A549 (cell line): ENCODE measurements at regions not wholly inside any gene's neighbourhood (a gene's known extent, or its start where the extent isn't known, plus 50 kb on each side); places are given as distances from the start of the nearest gene placed in this dataset.
"Not testable (repeated sequence)": the region's sequence is repeated elsewhere in the genome, so short reads cannot be mapped to it uniquely, and the experiment has no call there.

Source experiments
- ATAC-seq, 2 experiments: fragments of 200-7000 bp in 1 of 2; fragments of >200 bp in 1 of 2; cut with Nextera tagmentation in 1 of 2; cut with Tn5 transposase in 1 of 2; 3 replicates each; pipeline versions ENCODE4 v1.8.0 to v1.9.1; 2018 to 2020; ENCODE audit warnings: mild to moderate bottlenecking in 1 of 2, moderate library complexity in 1 of 2
- CTCF ChIA-PET: fragments of 300-600 bp; sonication (Branson Sonifier 250); formaldehyde crosslinking; extraction: SDS; loops from one replicate; lab custom pipeline; 2021; ENCODE audit warnings: antibody characterized with exemption, inconsistent platforms; lab: Yijun Ruan, JAX
- POLR2A ChIA-PET: fragments of 350-600 bp; formaldehyde crosslinking; extraction: SDS; loops from one replicate; lab custom pipeline; 2021; ENCODE audit warnings: antibody characterized with exemption, inconsistent platforms; lab: Yijun Ruan, JAX
- DNase-seq, 2 experiments: peaks; one replicate each; pipeline versions ENCODE4 v3.0.0 to v3.0.0-alpha.2; 2011 to 2016; ENCODE audit warnings: low read depth in 1 of 2, low spot score in 1 of 2
- FAIRE-seq: peaks from 2 replicates; lab custom pipeline; 2011; peaks lifted over from hg19 to GRCh38; lab: Jason Lieb, UNC
- H3K27ac ChIP-seq, 2 experiments: fragments of >200 bp; sonication (Bioruptor Twin); formaldehyde crosslinking; 3 replicates each; pipeline ENCODE4 v1.5.1; 2016 to 2017
- H3K4me1 ChIP-seq: fragments of >200 bp; sonication (Bioruptor Twin); formaldehyde crosslinking; 3 replicates; pipeline ENCODE4 v1.6.1; 2016
- H3K4me2 ChIP-seq: fragments of >200 bp; sonication (Bioruptor Twin); formaldehyde crosslinking; 3 replicates; pipeline ENCODE4 v1.6.1; 2016
- H3K4me3 ChIP-seq: fragments of >200 bp; sonication (Bioruptor Twin); formaldehyde crosslinking; 3 replicates; pipeline ENCODE4 v1.5.1; 2016
- H3K9me3 ChIP-seq: fragments of >200 bp; sonication (Bioruptor Twin); formaldehyde crosslinking; 3 replicates; pipeline ENCODE4 v1.6.1; 2016
- CBX2 ChIP-seq: fragments of 200-600 bp; sonication (generic); IDR thresholded peaks from 2 replicates; pipeline ENCODE4 v1.6.1; 2016; ENCODE audit warnings: low read depth, mild to moderate bottlenecking, borderline replicate concordance
- CHD2 ChIP-seq: fragments of 150-350 bp; IDR thresholded peaks from 2 replicates; pipeline ENCODE4 v1.6.1; 2014; ENCODE audit warnings: low read length; ENCODE audit not compliant: partially characterized antibody
- E2F6 ChIP-seq: IDR thresholded peaks from 2 replicates; pipeline ENCODE4 v1.6.1; 2012; ENCODE audit warnings: low read depth, borderline replicate concordance
- ESRRA ChIP-seq: fragments of 150-350 bp; IDR thresholded peaks from 2 replicates; pipeline ENCODE4 v1.6.1; 2014; ENCODE audit warnings: mild to moderate bottlenecking, low read length, borderline replicate concordance
- FOXS1 ChIP-seq: fragments of 250-450 bp; sonication (Bioruptor Pico); IDR thresholded peaks from 2 replicates; pipeline ENCODE4 v1.5.0; 2020; ENCODE audit warnings: mild to moderate bottlenecking, moderate library complexity
- GATA3 ChIP-seq: IDR thresholded peaks from 2 replicates; pipeline ENCODE4 v1.6.1; 2012; ENCODE audit warnings: borderline replicate concordance
- HES2 ChIP-seq: fragments of >200 bp; sonication (Bioruptor Twin); formaldehyde crosslinking; IDR thresholded peaks from 2 replicates; pipeline ENCODE4 v1.6.1; 2016
- HEYL ChIP-seq: fragments of 250-450 bp; sonication (Bioruptor Pico); IDR thresholded peaks from 2 replicates; pipeline ENCODE4 v1.8.0; 2021; ENCODE audit warnings: mild to moderate bottlenecking, moderate library complexity
- KDM1A ChIP-seq: fragments of 200-600 bp; sonication (generic); IDR thresholded peaks from 2 replicates; pipeline ENCODE4 v1.6.1; 2016; ENCODE audit warnings: low read depth, mild to moderate bottlenecking
- KDM5A ChIP-seq: fragments of 200-600 bp; sonication (generic); IDR thresholded peaks from 2 replicates; pipeline ENCODE4 v1.6.1; 2016; ENCODE audit warnings: antibody characterized with exemption, mild to moderate bottlenecking
- MAFK ChIP-seq: fragments of 450-650 bp; IDR thresholded peaks from 2 replicates; pipeline ENCODE4 v1.6.1; 2014; ENCODE audit not compliant: partially characterized antibody
- POLR2A ChIP-seq: IDR thresholded peaks from 2 replicates; pipeline ENCODE4 v1.6.1; 2012; ENCODE audit warnings: mild to moderate bottlenecking, low read length
- POLR2AphosphoS2 ChIP-seq: conservative IDR thresholded peaks from 2 replicates; pipeline ENCODE4 v1.6.1; 2012; ENCODE audit warnings: low read length, improper control_type of control experiment, inconsistent platforms
- RAD21 ChIP-seq, 2 experiments: fragments of >200 bp in 1 of 2; sonication (Bioruptor Twin) in 1 of 2; formaldehyde crosslinking in 1 of 2; IDR thresholded peaks in 1 of 2; conservative IDR thresholded peaks in 1 of 2; 2 replicates in 1 of 2; 3 replicates in 1 of 2; pipeline ENCODE4 v1.6.1; 2012 to 2018; ENCODE audit warnings: inconsistent platforms in 1 of 2
- REST ChIP-seq: fragments of 200-600 bp; sonication (generic); IDR thresholded peaks from 2 replicates; pipeline ENCODE4 v1.6.1; 2016; ENCODE audit warnings: antibody characterized with exemption, mild to moderate bottlenecking, moderate library complexity
- RNF2 ChIP-seq: fragments of 200-600 bp; sonication (generic); IDR thresholded peaks from 2 replicates; pipeline ENCODE4 v1.6.1; 2016; ENCODE audit warnings: low read depth, mild to moderate bottlenecking, antibody characterized with exemption, moderate library complexity, borderline replicate concordance
- ZNF302 ChIP-seq: fragments of 250-450 bp; sonication (Bioruptor Pico); IDR thresholded peaks from 2 replicates; pipeline ENCODE4 v1.9.0; 2021; ENCODE audit warnings: inconsistent platforms, mild to moderate bottlenecking, moderate library complexity
- WGBS: methylation state at CpG from one replicate; pipeline ENCODE4 v1.1.6; 2017; ENCODE audit errors: missing lambda C conversion rate; 5-methylcytosine and 5-hydroxymethylcytosine counted together

GRCh38 chr4:96455045-96455720 is 615.3 kb downstream of the PDHA2 start (continued):
- no peak for TF ChIP-seq REST
- TF ChIP-seq POLR2AphosphoS2: no peak
- no peak for TF ChIP-seq ZNF302 (CRISPR knock-in tag)
- no peak for TF ChIP-seq KDM5A
- TF ChIP-seq CBX2: no peak
- no peak for TF ChIP-seq HEYL (CRISPR knock-in tag)
- TF ChIP-seq ESRRA: no peak

- DNase-seq, H3K9me3 ChIP-seq, CTCF ChIA-PET, H3K4me2 ChIP-seq, POLR2A ChIA-PET, H3K4me3 ChIP-seq, H3K4me1 ChIP-seq, ATAC-seq, H3K27ac ChIP-seq, FAIRE-seq: not testable (repeated sequence)
- 14% methylated on average over 4 of the region's 4 CpGs for WGBS
These were observed 618.1 kb downstream of the PDHA2 start for GRCh38 chr4:96458031-96458430.

GRCh38 chr4:96459105-96459504 is 619.2 kb downstream of the PDHA2 start:
- Histone ChIP-seq H3K27ac (no peak overlapping the region), H3K4me1 (no peaks in the 10 kb centered on the region), H3K9me3 (no peaks in the 10 kb centered on the region), H3K4me2 (no peak overlapping the region), H3K4me3 (no peak overlapping the region)
- ChIA-PET POLR2A (no interaction called here), CTCF (no interaction called here)
- ATAC-seq: no peak
- TF ChIP-seq E2F6 (no peak), CHD2 (no peak), RAD21 (conservative IDR thresholded peaks at IDR 0.05 in 1 of 2, IDR thresholded peaks at IDR 0.05 in 1 of 2) (no peak), HES2 (no peak)
- no peak for DNase-seq
- 0% methylated on average over 1 of the region's 1 CpG for WGBS
- FAIRE-seq: no peak

GRCh38 chr4:96465834-96466233 is 625.9 kb downstream of the PDHA2 start:
- no peak overlapping the region for H3K27ac ChIP-seq
- H3K9me3 ChIP-seq: no peaks in the 10 kb centered on the region
- CTCF ChIA-PET: no interaction called here
- POLR2A ChIA-PET: no interaction called here
- no peak overlapping the region for H3K4me3 ChIP-seq
- FAIRE-seq: no peak
- WGBS: 5% methylated on average over 2 of the region's 2 CpGs
- H3K4me1 ChIP-seq: no peaks in the 10 kb centered on the region
- no peak for ATAC-seq
- DNase-seq: no peak
- no peak for TF ChIP-seq KDM1A
- no peak for TF ChIP-seq HEYL (CRISPR knock-in tag)
- peak; percentile 40 for TF ChIP-seq MAFK
- TF ChIP-seq GATA3: no peak
- TF ChIP-seq FOXS1 (CRISPR knock-in tag): no peak
- TF ChIP-seq POLR2A: no peak
- no peak for TF ChIP-seq RNF2
- TF ChIP-seq CBX2: no peak
- H3K4me2 ChIP-seq: no peak overlapping the region
